NB4 (cell line): ENCODE measurements at regions not wholly inside any gene's neighbourhood (a gene's known extent, or its start where the extent isn't known, plus 50 kb on each side); places are given as distances from the start of the nearest gene placed in this dataset.

Experiments
- DNase-seq: peaks from one replicate; pipeline ENCODE4 v3.0.0; 2010; ENCODE audit warnings: low read depth
- H3K4me3 ChIP-seq: one replicate; pipeline ENCODE4 v1.5.1; 2011; ENCODE audit warnings: mild to moderate bottlenecking, low read depth, low read length, moderate library complexity
- CTCF ChIP-seq: IDR thresholded peaks from one replicate; pipeline ENCODE4 v1.5.1; 2012; ENCODE audit warnings: low read depth, low read length
- MAX ChIP-seq: IDR thresholded peaks from 2 replicates; pipeline ENCODE4 v1.6.1; 2011; ENCODE audit warnings: low read depth, low read length
- MYC ChIP-seq: IDR thresholded peaks from 2 replicates; pipeline ENCODE4 v1.6.1; 2011; ENCODE audit warnings: low read depth, low read length
- POLR2A ChIP-seq: IDR thresholded peaks from 2 replicates; pipeline ENCODE4 v1.6.1; 2011; ENCODE audit warnings: mild to moderate bottlenecking; ENCODE audit not compliant: insufficient read length; ENCODE audit errors: extremely low read depth

- no peak for TF ChIP-seq MAX
- no peak for TF ChIP-seq MYC
- TF ChIP-seq CTCF, result no peak
- no peak for TF ChIP-seq POLR2A
- no peak overlapping the region for H3K4me3 ChIP-seq
- peak; percentile 1 for DNase-seq
Measured at GRCh38 chr11:28526406-28526751, 418.2 kb downstream of the METTL15 start.

- TF ChIP-seq POLR2A (no peak), CTCF (no peak), MYC (no peak), MAX (no peak)
- no peak overlapping the region for H3K4me3 ChIP-seq
- DNase-seq, result no peak
Measured at GRCh38 chr11:28525636-28526405, 417.6 kb downstream of the METTL15 start.

- no peak for TF ChIP-seq POLR2A
- no peak for TF ChIP-seq MAX
- TF ChIP-seq MYC, result no peak
- no peak for TF ChIP-seq CTCF
- no peak overlapping the region for H3K4me3 ChIP-seq
- no peak for DNase-seq
Measured at GRCh38 chr11:28524098-28524497, 415.9 kb downstream of the METTL15 start.

GRCh38 chr11:28521075-28521474 is 412.9 kb downstream of the METTL15 start:
- H3K4me3 ChIP-seq, result no peak overlapping the region
- TF ChIP-seq MAX (no peak), CTCF (no peak), MYC (no peak), POLR2A (no peak)
- no peak for DNase-seq

- no peak for DNase-seq
- no peak overlapping the region for H3K4me3 ChIP-seq
- TF ChIP-seq POLR2A, result no peak
- no peak for TF ChIP-seq MYC
- no peak for TF ChIP-seq CTCF
- TF ChIP-seq MAX, result no peak
Measured at GRCh38 chr11:28520291-28520690, 412.1 kb downstream of the METTL15 start.
